Left ventricle myocardium inferior (tissue), 1 donor: ENCODE measurements at regions not wholly inside any gene's neighbourhood (a gene's known extent, or its start where the extent isn't known, plus 50 kb on each side); places are given as distances from the start of the nearest gene placed in this dataset.

Source experiments
- DNase-seq: peaks from one replicate; pipeline ENCODE4 v3.0.0-alpha.2; 2020
- H3K27ac ChIP-seq: fragments of 200-600 bp; replicated peaks from 2 replicates; pipeline ENCODE4 v1.8.0; 2021
- H3K27me3 ChIP-seq: fragments of 200-600 bp; 2 replicates; pipeline ENCODE4 v1.8.0; 2021; ENCODE audit warnings: low read depth
- H3K36me3 ChIP-seq: fragments of 200-600 bp; 2 replicates; pipeline ENCODE4 v1.8.0; 2021
- H3K4me1 ChIP-seq: fragments of 200-600 bp; 2 replicates; pipeline ENCODE4 v1.8.0; 2021
- H3K4me3 ChIP-seq: fragments of 200-600 bp; 2 replicates; pipeline ENCODE4 v1.8.0; 2021; ENCODE audit warnings: mild to moderate bottlenecking, moderate library complexity
- H3K9me3 ChIP-seq: fragments of 200-600 bp; replicated peaks from 2 replicates; pipeline ENCODE4 v1.8.0; 2021
- CTCF ChIP-seq: fragments of 200-600 bp; IDR thresholded peaks from 2 replicates; pipeline ENCODE4 v1.8.0; 2021; ENCODE audit warnings: antibody characterized with exemption, mild to moderate bottlenecking, borderline replicate concordance
- intact Hi-C: fragments of 100-400 bp; cut with micrococcal nuclease; formaldehyde crosslinking; loops from one replicate; pipeline ENCODE4 v1.11.0; 2022
- donor health status: DM: no; HTN: yes; CAD: no; lungs with severe emphysema.

DNA sequence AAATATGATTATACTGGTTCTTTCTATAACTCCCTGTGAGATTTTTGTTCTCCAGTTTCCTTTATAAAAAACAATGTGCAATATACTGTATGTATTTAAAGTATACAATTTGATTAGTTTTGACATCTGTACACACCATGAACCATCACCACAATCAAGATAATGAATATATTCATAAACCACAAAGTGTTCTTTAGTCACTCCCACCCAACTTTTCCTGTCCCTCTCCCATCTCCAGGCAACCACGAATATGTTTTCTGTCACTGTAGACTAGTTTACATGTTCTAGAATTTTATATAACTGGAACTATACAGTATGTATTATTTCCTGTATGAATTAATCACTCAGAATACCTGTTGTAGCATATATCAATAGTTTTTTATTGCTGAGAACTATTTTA lies 177.0 kb upstream of the MBNL1 start:
- H3K4me3 ChIP-seq = no peak overlapping the region
- intact Hi-C loops = no loop called here
- H3K36me3 ChIP-seq = no peaks in the 10 kb centered on the region
- no peak overlapping the region for H3K27ac ChIP-seq
- H3K9me3 ChIP-seq = no peaks in the 10 kb centered on the region
- no peak for TF ChIP-seq CTCF
- no peak for DNase-seq
- peaks cover 3% of the 10 kb centered on the region for H3K4me1 ChIP-seq
- no peaks in the 10 kb centered on the region for H3K27me3 ChIP-seq

DNA sequence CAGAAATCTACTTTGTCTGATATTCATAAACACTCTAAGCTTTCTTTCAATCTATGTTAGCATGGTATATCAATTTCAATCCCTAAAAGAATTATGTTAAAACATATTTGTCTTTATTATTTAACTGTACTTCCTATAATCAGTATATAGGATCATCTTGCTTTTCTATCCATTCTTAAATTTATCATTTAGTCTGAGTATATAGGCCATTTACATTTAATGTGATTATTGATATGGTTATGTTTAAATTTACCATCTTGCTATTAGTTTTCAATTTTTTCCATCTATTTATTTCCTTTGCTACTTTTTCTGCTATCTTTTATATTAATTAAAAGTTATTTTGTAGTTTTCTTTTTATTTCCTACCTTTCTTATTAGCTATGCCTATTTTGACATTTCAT lies 174.8 kb upstream of the MBNL1 start:
- H3K27me3 ChIP-seq = no peaks in the 10 kb centered on the region
- no peak overlapping the region for H3K27ac ChIP-seq
- no peaks in the 10 kb centered on the region for H3K4me1 ChIP-seq
- no peaks in the 10 kb centered on the region for H3K36me3 ChIP-seq
- no peak for TF ChIP-seq CTCF
- no peak overlapping the region for H3K4me3 ChIP-seq
- intact Hi-C loops = no loop called here
- no peaks in the 10 kb centered on the region for H3K9me3 ChIP-seq
- DNase-seq = no peak

- H3K4me3 ChIP-seq = no peak overlapping the region
- DNase-seq = no peak
- H3K4me1 ChIP-seq = no peaks in the 10 kb centered on the region
- no peaks in the 10 kb centered on the region for H3K36me3 ChIP-seq
- no peaks in the 10 kb centered on the region for H3K9me3 ChIP-seq
- intact Hi-C loops = no loop called here
- TF ChIP-seq CTCF = no peak
- no peaks in the 10 kb centered on the region for H3K27me3 ChIP-seq
- H3K27ac ChIP-seq = no peak overlapping the region
These were observed 174.3 kb upstream of the MBNL1 start for GRCh38 chr3:152094406-152094805.

- no peaks in the 10 kb centered on the region for H3K9me3 ChIP-seq
- no peaks in the 10 kb centered on the region for H3K27me3 ChIP-seq
- no peak overlapping the region for H3K27ac ChIP-seq
- no peak for TF ChIP-seq CTCF
- H3K4me3 ChIP-seq = no peak overlapping the region
- intact Hi-C loops = no loop called here
- H3K4me1 ChIP-seq = no peaks in the 10 kb centered on the region
- no peaks in the 10 kb centered on the region for H3K36me3 ChIP-seq
- no peak for DNase-seq
These were observed 173.3 kb upstream of the MBNL1 start for GRCh38 chr3:152095472-152095871.

DNA sequence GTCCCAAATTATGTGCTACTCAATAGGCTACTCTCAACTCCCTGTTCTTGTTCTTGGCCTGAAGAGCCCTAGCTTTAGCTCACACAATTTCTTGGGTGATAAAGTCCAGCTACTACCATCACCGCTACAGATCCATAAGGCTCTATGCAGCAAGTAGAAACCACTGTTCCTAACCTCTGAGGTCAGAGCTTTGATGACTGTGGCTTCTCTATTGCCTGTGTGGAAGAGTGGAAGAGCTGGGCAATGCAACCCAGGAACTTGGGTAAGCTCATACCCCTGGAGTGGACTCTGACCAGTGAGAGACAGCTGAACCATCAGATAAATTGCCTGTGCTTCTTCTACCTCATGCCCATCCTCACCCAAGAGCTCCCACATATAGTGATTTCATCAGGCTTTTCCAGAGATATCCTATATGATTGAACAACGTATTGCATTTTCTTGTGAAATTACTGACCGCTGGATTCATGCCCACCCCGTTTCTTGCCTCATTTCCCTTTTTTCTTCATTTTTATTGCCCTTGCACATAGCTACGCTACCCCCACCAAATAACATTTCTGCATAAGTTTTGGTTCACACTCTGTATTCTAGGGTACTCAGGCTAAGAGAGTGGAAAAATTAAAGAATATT lies 172.3 kb upstream of the MBNL1 start:
- Histone ChIP-seq H3K4me1 (no peaks in the 10 kb centered on the region), H3K27me3 (no peaks in the 10 kb centered on the region), H3K4me3 (no peak overlapping the region), H3K27ac (no peak overlapping the region), H3K36me3 (no peaks in the 10 kb centered on the region), H3K9me3 (no peaks in the 10 kb centered on the region)
- intact Hi-C loops = no loop called here
- no peak for DNase-seq
- no peak for TF ChIP-seq CTCF
